Mesothelial cell of epicardium (in vitro differentiated cells): ENCODE measurements at regions not wholly inside any gene's neighbourhood (a gene's known extent, or its start where the extent isn't known, plus 50 kb on each side); places are given as distances from the start of the nearest gene placed in this dataset.

Experiments used
- DNase-seq, 2 experiments: peaks; one replicate each; pipeline ENCODE4 v3.0.0; 2021; ENCODE audit warnings: low spot score in 2 of 2; ENCODE audit not compliant: unreplicated experiment in 2 of 2
- H3K27ac Mint-ChIP-seq: 2 replicates; pipeline ENCODE4 v1.8.0; 2021; ENCODE audit warnings: mixed read lengths
- H3K27me3 Mint-ChIP-seq: 2 replicates; pipeline ENCODE4 v1.8.0; 2021; ENCODE audit warnings: low read depth, mixed read lengths
- H3K36me3 Mint-ChIP-seq: 2 replicates; pipeline ENCODE4 v1.8.0; 2021; ENCODE audit warnings: mixed read lengths
- H3K4me1 Mint-ChIP-seq: 2 replicates; pipeline ENCODE4 v1.8.0; 2021; ENCODE audit warnings: mixed read lengths
- H3K4me3 Mint-ChIP-seq: 2 replicates; pipeline ENCODE4 v1.8.0; 2021; ENCODE audit warnings: mild to moderate bottlenecking, moderate library complexity, mixed read lengths
- H3K9me3 Mint-ChIP-seq: 2 replicates; pipeline ENCODE4 v1.8.0; 2021; ENCODE audit warnings: mixed read lengths
- CTCF ChIP-seq: fragments of 200-600 bp; sonication (generic); IDR thresholded peaks from one replicate; pipeline ENCODE4 v1.5.0; 2021; ENCODE audit warnings: antibody characterized with exemption; ENCODE audit not compliant: unreplicated experiment

GRCh38 chr9:90979639-90980038 is 178.0 kb downstream of the SYK start:
- no peak overlapping the region for H3K4me3 Mint-ChIP-seq
- no peaks in the 10 kb centered on the region for H3K36me3 Mint-ChIP-seq
- DNase-seq, result no peak
- H3K27me3 Mint-ChIP-seq, result no peaks in the 10 kb centered on the region
- H3K9me3 Mint-ChIP-seq, result no peaks in the 10 kb centered on the region
- H3K27ac Mint-ChIP-seq, result no peak overlapping the region
- H3K4me1 Mint-ChIP-seq, result no peaks in the 10 kb centered on the region
- no peak for TF ChIP-seq CTCF

GRCh38 chr9:90981726-90982125 is 180.1 kb downstream of the SYK start:
- no peak overlapping the region for H3K4me3 Mint-ChIP-seq

GRCh38 chr9:90983394-90983793 is 181.8 kb downstream of the SYK start:
- Mint-ChIP-seq H3K27ac (no peak overlapping the region), H3K4me3 (no peak overlapping the region), H3K9me3 (no peaks in the 10 kb centered on the region), H3K4me1 (peaks cover 14% of the 10 kb centered on the region), H3K36me3 (no peaks in the 10 kb centered on the region), H3K27me3 (no peaks in the 10 kb centered on the region)
- DNase-seq, result no peak
- no peak for TF ChIP-seq CTCF

More at GRCh38 chr9:90981726-90982125, 180.1 kb downstream of the SYK start:
- H3K4me1 Mint-ChIP-seq, result peaks cover 11% of the 10 kb centered on the region
- no peaks in the 10 kb centered on the region for H3K9me3 Mint-ChIP-seq
- TF ChIP-seq CTCF, result no peak
- no peaks in the 10 kb centered on the region for H3K27me3 Mint-ChIP-seq
- H3K27ac Mint-ChIP-seq, result no peak overlapping the region
- no peak for DNase-seq
- H3K36me3 Mint-ChIP-seq, result no peaks in the 10 kb centered on the region

- H3K4me3 Mint-ChIP-seq, result no peak overlapping the region
Measured at GRCh38 chr9:90985631-90986030, 184.0 kb downstream of the SYK start.

GRCh38 chr9:90986161-90986560 is 184.5 kb downstream of the SYK start:
- TF ChIP-seq CTCF, result no peak
- peaks cover 16% of the 10 kb centered on the region for H3K9me3 Mint-ChIP-seq
- H3K27ac Mint-ChIP-seq, result no peak overlapping the region
- H3K4me3 Mint-ChIP-seq, result no peak overlapping the region
- H3K36me3 Mint-ChIP-seq, result no peaks in the 10 kb centered on the region
- no peak for DNase-seq
- H3K4me1 Mint-ChIP-seq, result peaks cover 14% of the 10 kb centered on the region
- H3K27me3 Mint-ChIP-seq, result no peaks in the 10 kb centered on the region

More at GRCh38 chr9:90985631-90986030, 184.0 kb downstream of the SYK start:
- Mint-ChIP-seq H3K9me3 (peaks cover 11% of the 10 kb centered on the region), H3K27ac (no peak overlapping the region), H3K36me3 (no peaks in the 10 kb centered on the region), H3K4me1 (peaks cover 14% of the 10 kb centered on the region), H3K27me3 (no peaks in the 10 kb centered on the region)
- DNase-seq, result no peak
- no peak for TF ChIP-seq CTCF

- H3K27ac Mint-ChIP-seq, result no peak overlapping the region
- peaks cover 22% of the 10 kb centered on the region for H3K9me3 Mint-ChIP-seq
- no peak for DNase-seq
- TF ChIP-seq CTCF, result no peak
- H3K36me3 Mint-ChIP-seq, result no peaks in the 10 kb centered on the region
- no peaks in the 10 kb centered on the region for H3K27me3 Mint-ChIP-seq
- no peak overlapping the region for H3K4me3 Mint-ChIP-seq
- peaks cover 14% of the 10 kb centered on the region for H3K4me1 Mint-ChIP-seq
Measured at GRCh38 chr9:90987566-90987965, 185.9 kb downstream of the SYK start.
